Endothelial cell of umbilical vein (primary cell): ENCODE measurements at regions not wholly inside any gene's neighbourhood (a gene's known extent, or its start where the extent isn't known, plus 50 kb on each side); places are given as distances from the start of the nearest gene placed in this dataset.

Source experiments
- BruUV-seq: library from RNA; stranded (reverse); fragments of 400-500 nt; replicated peaks from 2 replicates; lab custom pipeline; 2021; lab: Mats Ljungman, UMichigan
- CTCF ChIA-PET: fragments of 300-600, 350-600 bp; sonication (Branson Sonifier 250); formaldehyde crosslinking; loops from one replicate; lab custom pipeline; 2021; ENCODE audit warnings: antibody characterized with exemption, inconsistent platforms; lab: Charles Lee
- POLR2A ChIA-PET: fragments of 300-600, 350-600 bp; sonication (Branson Sonifier 250); formaldehyde crosslinking; loops from one replicate; lab custom pipeline; 2021; ENCODE audit warnings: antibody characterized with exemption, inconsistent platforms; lab: Charles Lee
- DNase-seq: peaks from one replicate; pipeline ENCODE4 v3.0.0-alpha.2; 2011; ENCODE audit warnings: low read depth, low spot score
- FAIRE-seq: peaks from 2 replicates; lab custom pipeline; 2011; peaks lifted over from hg19 to GRCh38; lab: Jason Lieb, UNC
- H2AFZ ChIP-seq: 2 replicates; pipeline ENCODE4 v1.6.0; 2012; ENCODE audit warnings: low read depth, low read length, control low read depth, inconsistent platforms
- H3K27ac ChIP-seq: 2 replicates; pipeline ENCODE4 v1.5.1; 2011; ENCODE audit warnings: low read depth, mild to moderate bottlenecking, control low read depth, low read length, moderate library complexity; ENCODE audit not compliant: insufficient read depth
- H3K27me3 ChIP-seq, 2 experiments: 2 replicates each; pipeline versions ENCODE4 v1.6.0 to v1.6.1; 2011; ENCODE audit warnings: low read length in 2 of 2, mixed read lengths in 1 of 2; ENCODE audit not compliant: control insufficient read depth in 2 of 2, insufficient read depth in 2 of 2
- H3K36me3 ChIP-seq, 2 experiments: 2 replicates in 1 of 2; 3 replicates in 1 of 2; pipeline ENCODE4 v1.5.1; 2011; ENCODE audit warnings: low read length in 2 of 2, mild to moderate bottlenecking in 1 of 2, moderate library complexity in 1 of 2; ENCODE audit not compliant: control insufficient read depth in 2 of 2, insufficient read depth in 2 of 2; ENCODE audit errors: extremely low read depth in 1 of 2
- H3K4me1 ChIP-seq: 3 replicates; pipeline ENCODE4 v1.5.1; 2011; ENCODE audit warnings: mild to moderate bottlenecking, low read length; ENCODE audit not compliant: control insufficient read depth, insufficient read depth; ENCODE audit errors: extremely low read depth
- H3K4me2 ChIP-seq: 2 replicates; pipeline ENCODE4 v1.6.1; 2011; ENCODE audit warnings: low read length, control low read depth, mixed read lengths; ENCODE audit not compliant: insufficient read depth
- H3K4me3 ChIP-seq, 3 experiments: fragments of 200-600 bp in 1 of 3; sonication (generic), shearing (Covaris generic) in 1 of 3; replicated peaks in 1 of 3; 2 replicates each; pipeline ENCODE4 v1.5.1; 2011 to 2016; ENCODE audit warnings: control low read depth in 3 of 3, low read length in 3 of 3, mild to moderate bottlenecking in 2 of 3, inconsistent platforms in 1 of 3, low read depth in 1 of 3, moderate library complexity in 1 of 3; ENCODE audit not compliant: insufficient read depth in 1 of 3
- H3K79me2 ChIP-seq: 2 replicates; pipeline ENCODE4 v1.6.0; 2012; ENCODE audit warnings: low read length, inconsistent platforms; ENCODE audit not compliant: control insufficient read depth, insufficient read depth
- H3K9ac ChIP-seq: replicated peaks from 2 replicates; pipeline ENCODE3; 2011; ENCODE audit warnings: low read length, control low read depth; ENCODE audit not compliant: insufficient read depth; ENCODE audit errors: extremely low read depth
- H3K9me1 ChIP-seq: replicated peaks from 3 replicates; pipeline ENCODE4 v1.6.0; 2011; ENCODE audit warnings: mild to moderate bottlenecking, low read length; ENCODE audit not compliant: control insufficient read depth, insufficient read depth; ENCODE audit errors: extremely low read depth
- H3K9me3 ChIP-seq: replicated peaks from 2 replicates; pipeline ENCODE4 v1.5.1; 2012; ENCODE audit warnings: low read length, inconsistent platforms; ENCODE audit not compliant: control insufficient read depth, insufficient read depth
- H4K20me1 ChIP-seq: replicated peaks from 2 replicates; pipeline ENCODE3; 2011; ENCODE audit warnings: mild to moderate bottlenecking, low read length; ENCODE audit not compliant: control insufficient read depth, insufficient read depth; ENCODE audit errors: extremely low read depth
- CTCF ChIP-seq, 2 donors: IDR thresholded peaks; 1 replicate in 1 of 2; 2 replicates in 1 of 2; pipeline ENCODE4 v1.5.1; 2011; ENCODE audit warnings: low read length in 2 of 2, mild to moderate bottlenecking in 2 of 2, moderate library complexity in 2 of 2, control low read depth in 1 of 2, inconsistent platforms in 1 of 2, low read depth in 1 of 2; ENCODE audit not compliant: insufficient read depth in 1 of 2; ENCODE audit errors: extremely low read depth in 1 of 2
- EZH2 ChIP-seq: IDR thresholded peaks from 2 replicates; pipeline ENCODE4 v1.6.1; 2012; ENCODE audit warnings: borderline replicate concordance, low read depth, mild to moderate bottlenecking, moderate library complexity, low read length, inconsistent platforms; ENCODE audit not compliant: severe bottlenecking
- FOS ChIP-seq: IDR thresholded peaks from 2 replicates; pipeline ENCODE4 v1.6.1; 2011; ENCODE audit warnings: mild to moderate bottlenecking, low read length, moderate library complexity, borderline replicate concordance; ENCODE audit not compliant: insufficient read depth
- GATA2 ChIP-seq: IDR thresholded peaks from 2 replicates; pipeline ENCODE4 v1.7.0; 2011; ENCODE audit warnings: low read depth, mild to moderate bottlenecking, moderate library complexity, mixed read lengths, low read length; ENCODE audit not compliant: insufficient read length, insufficient read depth
- JUN ChIP-seq: IDR thresholded peaks from 2 replicates; pipeline ENCODE4 v1.6.1; 2011; ENCODE audit warnings: borderline replicate concordance, low read depth; ENCODE audit not compliant: insufficient read length, insufficient read depth
- MAX ChIP-seq: IDR thresholded peaks from 2 replicates; pipeline ENCODE4 v1.6.1; 2011; ENCODE audit not compliant: insufficient read depth, insufficient read length
- MYC ChIP-seq: IDR thresholded peaks from one replicate; pipeline ENCODE4 v1.6.1; 2011; ENCODE audit warnings: mild to moderate bottlenecking, low read depth, low read length
- POLR2A ChIP-seq: IDR thresholded peaks from 2 replicates; pipeline ENCODE4 v1.6.1; 2012; ENCODE audit warnings: low read depth, mild to moderate bottlenecking, control low read depth, low read length
- POLR2AphosphoS5 ChIP-seq: IDR thresholded peaks from 2 replicates; pipeline ENCODE4 v1.6.1; 2012; ENCODE audit warnings: low read depth, mild to moderate bottlenecking, control low read depth, low read length, moderate library complexity; ENCODE audit not compliant: insufficient read depth
- dilution Hi-C: fragments of 300-500 bp; cut with MboI; formaldehyde crosslinking; loops from one replicate; pipeline ENCODE4 v1.15.0; 2019; ENCODE audit warnings: low sequenced_read_pairs; ENCODE audit not compliant: extremely low pct_ligation_motif_present
- intact Hi-C: fragments of 100-400 bp; cut with micrococcal nuclease; formaldehyde crosslinking; loops from one replicate; pipeline ENCODE4 v1.10.0; 2022

GRCh38 chr15:95024351-95024750 lies 793.0 kb downstream of the MCTP2 start:
- no peaks in the 10 kb centered on the region for H4K20me1 ChIP-seq
- H3K27ac ChIP-seq, result no peak overlapping the region
- no peak overlapping the region for H2AFZ ChIP-seq
- peaks cover 9% of the 10 kb centered on the region for H3K4me1 ChIP-seq
- intact Hi-C loops (loop anchor here (1.0 to 10.0 kb wide), 4 partner anchors 152 to 660 kb away; no protein-coding TSS in a partner anchor), dilution Hi-C loops (no loop called here)
- H3K9me1 ChIP-seq, result no peaks in the 10 kb centered on the region
- H3K27me3 ChIP-seq, result no peaks in the 10 kb centered on the region
- POLR2A ChIA-PET, result interaction anchor here (1.6 to 2.4 kb wide), 3 partner anchors 179 to 1303 kb away, joined by 4 to 7 read pairs (median 7); no protein-coding TSS in a partner anchor
- H3K9ac ChIP-seq, result no peak overlapping the region
- H3K4me2 ChIP-seq, result no peak overlapping the region
- DNase-seq, result peak; percentile 46
- H3K79me2 ChIP-seq, result no peaks in the 10 kb centered on the region
- no peak for FAIRE-seq
- TF ChIP-seq JUN, result no peak
- TF ChIP-seq MAX, result no peak
- TF ChIP-seq CTCF (IDR thresholded peaks at IDR 0.05; ENCODE audit: extremely low read depth in 1 of 2, insufficient read depth in 1 of 2, low read depth in 1 of 2, low read length in 2 of 2), result peak; percentile 19 to 40
- TF ChIP-seq MYC, result no peak
- TF ChIP-seq EZH2, result no peak
- TF ChIP-seq POLR2AphosphoS5, result no peak
- TF ChIP-seq POLR2A, result no peak
- no peak for TF ChIP-seq GATA2
- no peak for TF ChIP-seq FOS
- no peaks in the 10 kb centered on the region for H3K36me3 ChIP-seq
- H3K4me3 ChIP-seq, result no peak overlapping the region
- no peaks in the 10 kb centered on the region for H3K9me3 ChIP-seq
- CTCF ChIA-PET, result interaction anchor here (0.7 to 8.2 kb wide), 40 partner anchors 11 to 1869 kb away, joined by 3 to 160 read pairs (median 4); partner anchors contain the start of gene NR2F2
- no TSS peak for BruUV-seq
